Gastroesophageal sphincter (tissue), 4 donors: ENCODE measurements at regions not wholly inside any gene's neighbourhood (a gene's known extent, or its start where the extent isn't known, plus 50 kb on each side); places are given as distances from the start of the nearest gene placed in this dataset.

Experiments used
- ATAC-seq: fragments of 150-250 bp; one replicate; pipeline ENCODE4 v1.9.1; 2016; ENCODE audit warnings: mild to moderate bottlenecking, moderate library complexity
- H3K27ac ChIP-seq, 4 donors: fragments of 200-600 bp; sonication (generic) in 3 of 4; 1 replicate in 3 of 4; 2 replicates in 1 of 4; pipeline ENCODE4 v1.5.1; 2016 to 2019
- H3K27me3 ChIP-seq: fragments of 200-600 bp; sonication (generic); one replicate; pipeline ENCODE4 v1.5.1; 2019
- H3K36me3 ChIP-seq, 2 donors: fragments of 200-600 bp; sonication (generic); one replicate each; pipeline ENCODE4 v1.5.1; 2019; ENCODE audit warnings: control low read depth in 1 of 2
- H3K4me1 ChIP-seq, 3 donors: fragments of 200-600 bp; sonication (generic); 1 replicate in 2 of 3; 2 replicates in 1 of 3; pipeline ENCODE4 v1.5.1; 2016 to 2019; ENCODE audit warnings: control low read depth in 2 of 3
- H3K4me3 ChIP-seq, 2 donors: fragments of 200-600 bp; sonication (generic); one replicate each; pipeline ENCODE4 v1.5.1; 2019; ENCODE audit warnings: mild to moderate bottlenecking in 1 of 2, moderate library complexity in 1 of 2
- H3K9me3 ChIP-seq, 3 donors: fragments of 200-600 bp; sonication (generic); one replicate each; pipeline ENCODE4 v1.5.1; 2017 to 2019; ENCODE audit warnings: control low read depth in 2 of 3
- EP300 ChIP-seq: sonication (generic); formaldehyde crosslinking; IDR thresholded peaks from one replicate; pipeline ENCODE4 v1.6.1; 2017; ENCODE audit warnings: antibody characterized with exemption, mild to moderate bottlenecking
- POLR2A ChIP-seq, 2 donors: fragments of 450-650 bp; IDR thresholded peaks; one replicate each; pipeline ENCODE4 v1.6.1; 2017; ENCODE audit warnings: antibody characterized with exemption in 2 of 2, mild to moderate bottlenecking in 2 of 2, moderate library complexity in 1 of 2
- POLR2AphosphoS5 ChIP-seq: sonication (generic); formaldehyde crosslinking; IDR thresholded peaks from one replicate; pipeline ENCODE4 v1.6.1; 2017; ENCODE audit warnings: antibody characterized with exemption
- WGBS, 2 donors: methylation state at CpG; one replicate each; pipeline ENCODE4 v1.1.5; 2018; ENCODE audit warnings: low coverage in 1 of 2; 5-methylcytosine and 5-hydroxymethylcytosine counted together
- TF ChIP-seq, protein P1 (sequence below), 4 experiments: fragments of 200-600 bp in 2 of 4; fragments of 450-650 bp in 2 of 4; sonication (generic) in 1 of 4; IDR thresholded peaks; one replicate each; pipeline ENCODE4 v1.5.1; 2017 to 2019; ENCODE audit warnings: antibody characterized with exemption in 4 of 4, mild to moderate bottlenecking in 2 of 4, moderate library complexity in 2 of 4

DNA sequence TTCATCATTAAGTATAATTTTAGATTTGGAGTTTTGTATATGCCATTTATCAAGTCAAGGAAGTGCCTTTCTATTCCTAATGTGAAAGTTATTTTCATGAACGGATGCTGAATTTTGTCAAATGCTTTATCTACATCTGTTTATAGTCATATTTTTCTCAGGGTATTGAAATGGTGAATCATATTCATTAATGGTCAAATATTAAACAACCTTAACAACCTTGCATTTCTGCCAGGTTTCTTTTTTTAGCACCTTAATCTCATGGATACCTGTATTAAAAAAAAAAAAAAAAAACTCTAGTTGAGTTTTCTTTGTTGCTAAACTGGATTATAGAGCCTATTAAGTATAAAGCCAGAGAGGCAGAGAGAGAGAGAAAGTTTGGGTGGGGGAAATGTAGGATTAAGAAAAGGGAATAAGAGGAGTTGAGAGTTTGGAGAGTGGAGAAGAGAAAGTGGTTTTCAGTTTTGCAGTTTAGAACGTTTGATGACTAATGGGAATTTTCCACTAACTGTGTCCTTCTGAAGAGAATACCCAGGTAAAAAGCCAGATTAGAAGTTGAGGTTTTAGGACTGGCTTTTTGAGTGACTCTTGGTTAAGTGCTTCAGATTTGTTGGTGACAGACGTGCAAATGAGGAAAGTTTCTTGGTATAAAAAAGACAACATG is 305.0 kb downstream of the HLX start:
- Histone ChIP-seq H3K4me1 (no peaks in the 10 kb centered on the region), H3K27me3 (no peaks in the 10 kb centered on the region), H3K36me3 (no peaks in the 10 kb centered on the region), H3K9me3 (no peaks in the 10 kb centered on the region), H3K4me3 (no peak overlapping the region), H3K27ac (no peak overlapping the region)
- 40 to 47% methylated on average over 3 of the region's 3 CpGs for WGBS, 2 donors
- TF ChIP-seq POLR2A (IDR thresholded peaks at IDR 0.05) (no peak), EP300 (no peak), POLR2AphosphoS5 (no peak)
- TF ChIP-seq, protein P1, sequence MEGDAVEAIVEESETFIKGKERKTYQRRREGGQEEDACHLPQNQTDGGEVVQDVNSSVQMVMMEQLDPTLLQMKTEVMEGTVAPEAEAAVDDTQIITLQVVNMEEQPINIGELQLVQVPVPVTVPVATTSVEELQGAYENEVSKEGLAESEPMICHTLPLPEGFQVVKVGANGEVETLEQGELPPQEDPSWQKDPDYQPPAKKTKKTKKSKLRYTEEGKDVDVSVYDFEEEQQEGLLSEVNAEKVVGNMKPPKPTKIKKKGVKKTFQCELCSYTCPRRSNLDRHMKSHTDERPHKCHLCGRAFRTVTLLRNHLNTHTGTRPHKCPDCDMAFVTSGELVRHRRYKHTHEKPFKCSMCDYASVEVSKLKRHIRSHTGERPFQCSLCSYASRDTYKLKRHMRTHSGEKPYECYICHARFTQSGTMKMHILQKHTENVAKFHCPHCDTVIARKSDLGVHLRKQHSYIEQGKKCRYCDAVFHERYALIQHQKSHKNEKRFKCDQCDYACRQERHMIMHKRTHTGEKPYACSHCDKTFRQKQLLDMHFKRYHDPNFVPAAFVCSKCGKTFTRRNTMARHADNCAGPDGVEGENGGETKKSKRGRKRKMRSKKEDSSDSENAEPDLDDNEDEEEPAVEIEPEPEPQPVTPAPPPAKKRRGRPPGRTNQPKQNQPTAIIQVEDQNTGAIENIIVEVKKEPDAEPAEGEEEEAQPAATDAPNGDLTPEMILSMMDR (IDR thresholded peaks at IDR 0.05) = no peak
- ATAC-seq = no peak

DNA sequence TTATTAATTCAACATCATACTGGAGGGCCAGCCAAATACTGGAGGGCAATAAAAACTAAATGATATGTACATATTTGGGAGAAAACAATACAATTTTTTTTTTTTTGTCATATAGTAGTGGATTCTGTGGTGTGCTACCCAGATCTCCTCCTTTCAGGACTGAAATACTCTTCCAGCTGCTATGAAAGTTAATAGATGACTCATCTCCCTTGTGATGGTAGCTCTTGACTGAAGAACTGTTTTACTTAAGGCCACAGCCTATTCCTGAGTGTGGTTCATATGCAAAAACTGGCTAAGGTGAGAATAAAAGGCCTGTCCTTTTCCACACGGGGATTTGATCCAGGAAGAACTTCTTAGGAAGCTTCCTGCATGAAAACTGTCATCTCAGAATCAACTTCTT is 307.9 kb downstream of the HLX start:
- no peaks in the 10 kb centered on the region for H3K36me3 ChIP-seq
- ATAC-seq = no peak
- H3K9me3 ChIP-seq = no peaks in the 10 kb centered on the region
- H3K4me1 ChIP-seq = no peaks in the 10 kb centered on the region
- TF ChIP-seq, protein P1 (IDR thresholded peaks at IDR 0.05) = no peak
- TF ChIP-seq POLR2AphosphoS5 = no peak
- TF ChIP-seq POLR2A (IDR thresholded peaks at IDR 0.05) = no peak
- no peak for TF ChIP-seq EP300
- WGBS, 2 donors = 75 to 100% methylated on average over 1 of the region's 1 CpG
- no peaks in the 10 kb centered on the region for H3K27me3 ChIP-seq
- H3K27ac ChIP-seq = no peak overlapping the region
- H3K4me3 ChIP-seq = no peak overlapping the region

DNA sequence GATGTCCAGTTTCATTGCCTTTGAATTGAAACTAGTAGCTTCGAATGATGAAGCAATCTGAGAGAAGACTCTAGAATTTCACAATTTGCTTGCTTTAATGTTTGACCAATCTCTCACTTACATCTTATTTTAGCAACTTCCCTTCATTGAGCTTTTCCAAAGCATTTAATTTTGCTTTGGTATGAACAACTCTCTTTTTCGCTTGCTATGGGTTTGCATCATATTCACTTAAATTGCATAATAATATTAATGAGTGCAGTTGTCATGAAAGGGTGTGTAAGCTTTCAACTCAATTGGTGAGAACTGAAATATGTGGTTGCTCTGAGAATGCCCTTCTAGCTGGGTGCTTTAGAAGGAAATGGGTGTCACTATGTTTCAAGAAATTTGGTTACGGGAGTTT is 309.2 kb downstream of the HLX start:
- Histone ChIP-seq H3K4me1 (no peaks in the 10 kb centered on the region), H3K9me3 (no peaks in the 10 kb centered on the region), H3K4me3 (no peak overlapping the region), H3K27me3 (no peaks in the 10 kb centered on the region), H3K36me3 (no peaks in the 10 kb centered on the region), H3K27ac (no peak overlapping the region)
- TF ChIP-seq POLR2A (IDR thresholded peaks at IDR 0.05) = no peak
- TF ChIP-seq, protein P1 (IDR thresholded peaks at IDR 0.05) = no peak
- no peak for TF ChIP-seq POLR2AphosphoS5
- WGBS, 2 donors = 86 to 100% methylated on average over 1 to 3 of the region's 3 CpGs
- ATAC-seq = peak; percentile 34

DNA sequence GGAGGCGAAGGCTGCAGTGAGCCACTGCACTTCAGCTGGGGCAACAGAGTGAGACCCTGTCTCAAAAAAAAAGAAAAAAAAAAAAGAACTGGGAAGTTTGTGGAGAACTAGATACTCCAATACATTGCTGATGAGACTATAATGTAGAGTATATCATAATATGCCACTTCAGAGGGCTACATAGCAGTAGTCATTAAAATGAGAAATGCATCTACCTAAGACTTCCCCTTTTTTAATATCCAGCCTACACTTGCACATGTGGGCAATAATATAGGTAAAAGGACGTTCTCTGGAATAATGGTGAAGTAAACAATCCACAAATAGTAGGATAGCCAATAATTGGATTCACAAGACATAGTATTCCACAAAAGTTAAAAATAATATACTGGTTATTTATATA is 311.0 kb downstream of the HLX start:
- H3K36me3 ChIP-seq = no peaks in the 10 kb centered on the region
- TF ChIP-seq, protein P1 (IDR thresholded peaks at IDR 0.05) = no peak
- no peaks in the 10 kb centered on the region for H3K9me3 ChIP-seq
- H3K4me3 ChIP-seq = no peak overlapping the region
- no peaks in the 10 kb centered on the region for H3K27me3 ChIP-seq
- 43 to 64% methylated on average over 1 to 2 of the region's 2 CpGs for WGBS, 2 donors
- H3K4me1 ChIP-seq = no peaks in the 10 kb centered on the region
- H3K27ac ChIP-seq = no peak overlapping the region
- no peak for ATAC-seq

DNA sequence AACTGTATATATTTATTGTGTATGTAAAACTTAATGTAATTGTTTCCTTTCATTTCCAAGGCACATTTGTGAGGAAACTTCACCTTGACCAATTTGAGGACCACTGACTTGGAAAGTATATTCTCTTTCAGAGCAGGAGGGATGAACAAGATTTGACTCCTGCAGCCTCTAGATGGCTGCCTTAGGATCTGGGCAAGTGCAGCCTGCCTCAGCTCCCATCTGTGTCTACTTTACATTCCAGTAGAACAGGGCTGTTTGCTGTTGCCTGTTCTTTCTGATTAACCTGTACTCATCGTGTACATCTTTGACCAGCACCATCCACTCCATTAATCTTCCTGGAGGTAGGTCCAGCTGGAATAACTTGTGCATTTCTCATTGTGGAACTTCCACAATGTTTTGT is 312.8 kb downstream of the HLX start:
- no peak overlapping the region for H3K27ac ChIP-seq
- TF ChIP-seq EP300 (no peak), POLR2AphosphoS5 (no peak), POLR2A (IDR thresholded peaks at IDR 0.05) (no peak)
- TF ChIP-seq, protein P1 (IDR thresholded peaks at IDR 0.05) = no peak
- 80 to 87% methylated on average over 1 of the region's 1 CpG for WGBS, 2 donors
- no peaks in the 10 kb centered on the region for H3K9me3 ChIP-seq
- H3K4me1 ChIP-seq = no peaks in the 10 kb centered on the region
- no peak for ATAC-seq
- no peaks in the 10 kb centered on the region for H3K36me3 ChIP-seq
- H3K4me3 ChIP-seq = no peak overlapping the region
- H3K27me3 ChIP-seq = no peaks in the 10 kb centered on the region
